CD14-positive monocyte (primary cell): ENCODE measurements at regions not wholly inside any gene's neighbourhood (a gene's known extent, or its start where the extent isn't known, plus 50 kb on each side); places are given as distances from the start of the nearest gene placed in this dataset.

Source experiments
- DNase-seq, 3 donors: peaks; one replicate each; pipeline ENCODE4 v3.0.0-alpha.2; 2011 to 2022
- H2AFZ ChIP-seq: 2 replicates; pipeline ENCODE4 v1.6.0; 2012; ENCODE audit warnings: mild to moderate bottlenecking, low read depth, low read length, inconsistent platforms; ENCODE audit not compliant: insufficient read depth, poor library complexity, severe bottlenecking
- H3K27ac ChIP-seq, 2 donors: 1 replicate in 1 of 2; 2 replicates in 1 of 2; pipeline ENCODE4 v1.5.1; 2012 to 2013; ENCODE audit warnings: low read length in 2 of 2, control low read depth in 1 of 2, inconsistent platforms in 1 of 2, low read depth in 1 of 2, mild to moderate bottlenecking in 1 of 2
- H3K27me3 ChIP-seq, 2 donors: one replicate each; pipeline versions ENCODE4 v1.6.0 to v1.6.1; 2011 to 2013; ENCODE audit warnings: low read length in 2 of 2; ENCODE audit not compliant: control insufficient read depth in 2 of 2, insufficient read depth in 2 of 2
- H3K36me3 ChIP-seq, 2 donors: replicated peaks in 1 of 2; 1 replicate in 1 of 2; 2 replicates in 1 of 2; pipeline versions ENCODE4 v1.5.1 to v1.6.1; 2012 to 2013; ENCODE audit warnings: low read length in 2 of 2, control low read depth in 1 of 2, inconsistent platforms in 1 of 2, mild to moderate bottlenecking in 1 of 2; ENCODE audit not compliant: insufficient read depth in 2 of 2, control insufficient read depth in 1 of 2
- H3K4me1 ChIP-seq, 2 donors: 1 replicate in 1 of 2; 2 replicates in 1 of 2; pipeline versions ENCODE4 v1.5.1 to v1.6.1; 2012 to 2013; ENCODE audit warnings: low read length in 2 of 2, control low read depth in 1 of 2, inconsistent platforms in 1 of 2, mild to moderate bottlenecking in 1 of 2, moderate library complexity in 1 of 2; ENCODE audit not compliant: insufficient read depth in 2 of 2, control insufficient read depth in 1 of 2
- H3K4me2 ChIP-seq: replicated peaks from 2 replicates; pipeline ENCODE3; 2012; ENCODE audit warnings: low read length, moderate library complexity, mild to moderate bottlenecking; ENCODE audit not compliant: poor library complexity, severe bottlenecking; ENCODE audit errors: extremely low read depth
- H3K4me3 ChIP-seq, 3 experiments: fragments of 200-600 bp in 1 of 3; sonication (generic) in 1 of 3; replicated peaks in 1 of 3; 1 replicate in 2 of 3; 2 replicates in 1 of 3; pipeline ENCODE4 v1.5.1; 2011 to 2013; ENCODE audit warnings: low read length in 3 of 3, mild to moderate bottlenecking in 3 of 3, control low read depth in 2 of 3, low read depth in 2 of 3, inconsistent platforms in 1 of 3, moderate library complexity in 1 of 3
- H3K79me2 ChIP-seq: 2 replicates; pipeline ENCODE4 v1.6.0; 2012; ENCODE audit warnings: mild to moderate bottlenecking, control low read depth, inconsistent platforms, low read length, moderate library complexity; ENCODE audit not compliant: insufficient read depth
- H3K9ac ChIP-seq: 2 replicates; pipeline ENCODE4 v1.6.0; 2017; ENCODE audit warnings: low read length, mild to moderate bottlenecking; ENCODE audit not compliant: insufficient read depth, poor library complexity, severe bottlenecking
- H3K9me3 ChIP-seq, 2 donors: replicated peaks in 1 of 2; 1 replicate in 1 of 2; 2 replicates in 1 of 2; pipeline versions ENCODE4 v1.5.1 to v1.6.1; 2012 to 2013; ENCODE audit warnings: low read length in 2 of 2, control low read depth in 1 of 2; ENCODE audit not compliant: control insufficient read depth in 1 of 2, insufficient read depth in 1 of 2
- H4K20me1 ChIP-seq: 2 replicates; pipeline ENCODE4 v1.6.0; 2012; ENCODE audit warnings: mild to moderate bottlenecking, low read length, control low read depth, moderate library complexity; ENCODE audit not compliant: insufficient read depth
- H3K27ac Mint-ChIP-seq, 7 donors: one replicate each; pipeline ENCODE4 v1.8.0; 2020; ENCODE audit warnings: mild to moderate bottlenecking in 7 of 7, mixed read lengths in 7 of 7, moderate library complexity in 6 of 7, inconsistent platforms in 2 of 7
- H3K27me3 Mint-ChIP-seq, 3 donors: one replicate each; pipeline ENCODE4 v1.8.0; 2021 to 2022; ENCODE audit warnings: low read depth in 3 of 3, mild to moderate bottlenecking in 3 of 3, mixed read lengths in 3 of 3, moderate library complexity in 3 of 3, inconsistent platforms in 1 of 3
- H3K36me3 Mint-ChIP-seq, 2 donors: one replicate each; pipeline ENCODE4 v1.8.0; 2020; ENCODE audit warnings: mixed read lengths in 2 of 2, inconsistent platforms in 1 of 2, mild to moderate bottlenecking in 1 of 2
- H3K4me1 Mint-ChIP-seq: one replicate; pipeline ENCODE4 v1.8.0; 2020; ENCODE audit warnings: mild to moderate bottlenecking, mixed read lengths
- H3K4me3 Mint-ChIP-seq, 2 donors: one replicate each; pipeline ENCODE4 v1.8.0; 2020; ENCODE audit warnings: mild to moderate bottlenecking in 2 of 2, mixed read lengths in 2 of 2, moderate library complexity in 1 of 2
- H3K9me3 Mint-ChIP-seq, 7 donors: one replicate each; pipeline ENCODE4 v1.8.0; 2020 to 2022; ENCODE audit warnings: mixed read lengths in 7 of 7, mild to moderate bottlenecking in 6 of 7, moderate library complexity in 6 of 7, inconsistent platforms in 2 of 7
- CTCF ChIP-seq: fragments of 200-600 bp; IDR thresholded peaks from one replicate; pipeline ENCODE4 v1.8.0; 2022; ENCODE audit warnings: antibody characterized with exemption, mild to moderate bottlenecking
- WGBS: methylation state at CpG from one replicate; pipeline ENCODE4 v1.1.5; 2013; ENCODE audit warnings: missing lambda C conversion rate; ENCODE audit not compliant: insufficient coverage; 5-methylcytosine and 5-hydroxymethylcytosine counted together
- intact Hi-C, 2 donors: fragments of 100-400 bp; cut with micrococcal nuclease; formaldehyde crosslinking; loops; one replicate each; pipeline versions ENCODE4 v1.15.0 to v1.15.1; 2023

DNA sequence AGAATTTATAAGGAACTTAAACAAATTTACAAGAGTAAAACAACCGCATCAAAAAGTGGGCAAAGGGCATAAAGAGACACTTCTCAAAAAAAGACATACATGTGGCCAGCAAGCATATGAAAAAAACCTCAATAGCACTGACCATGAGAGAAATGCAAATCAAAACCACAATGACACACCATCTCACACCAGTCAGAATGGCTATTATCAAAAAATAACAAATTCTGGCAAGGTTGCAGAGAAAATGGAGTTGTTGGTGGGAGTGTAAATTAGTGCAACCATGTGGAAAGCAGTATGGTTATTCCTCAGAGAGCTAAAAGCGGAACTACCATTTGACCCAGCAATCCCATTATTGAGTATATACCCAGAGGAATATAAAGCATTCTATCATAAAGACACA lies 866.8 kb upstream of the TENM4 start:
- peaks cover 8 to 11% of the 10 kb centered on the region in 2 donors for H3K9me3 ChIP-seq
- no peak overlapping the region for H3K4me3 ChIP-seq
- intact Hi-C loops = no loop called here
- H3K27ac ChIP-seq = no peak overlapping the region
- no peaks in the 10 kb centered on the region for H3K4me1 ChIP-seq
- H3K27me3 Mint-ChIP-seq = peaks cover 0 to 1% (median 0%) of the 10 kb centered on the region in 3 donors
- H3K9ac ChIP-seq = no peak overlapping the region
- no peaks in the 10 kb centered on the region for H3K36me3 ChIP-seq
- H2AFZ ChIP-seq = no peak overlapping the region
- H3K79me2 ChIP-seq = no peaks in the 10 kb centered on the region
- no peak overlapping the region for H3K4me3 Mint-ChIP-seq
- no peak overlapping the region for H3K4me2 ChIP-seq
- WGBS = 100% methylated on average over 1 of the region's 2 CpGs
- peaks cover 5 to 14% (median 10%) of the 10 kb centered on the region in 7 donors for H3K9me3 Mint-ChIP-seq
- H3K27me3 ChIP-seq = no peaks in the 10 kb centered on the region
- H4K20me1 ChIP-seq = no peaks in the 10 kb centered on the region
- no peak for DNase-seq
- TF ChIP-seq CTCF = no peak
- H3K36me3 Mint-ChIP-seq = no peaks in the 10 kb centered on the region
- H3K4me1 Mint-ChIP-seq = no peaks in the 10 kb centered on the region
- H3K27ac Mint-ChIP-seq = no peak overlapping the region

GRCh38 chr11:80297858-80298632 lies 857.2 kb upstream of the TENM4 start:
- no peak for TF ChIP-seq CTCF
- H3K9me3 Mint-ChIP-seq = peaks cover 0 to 3% (median 0%) of the 10 kb centered on the region in 7 donors
- H3K4me3 Mint-ChIP-seq = no peak overlapping the region
- no peaks in the 10 kb centered on the region for H3K36me3 ChIP-seq
- 100% methylated on average over 2 of the region's 5 CpGs for WGBS
- no peak overlapping the region for H3K9ac ChIP-seq
- H3K4me3 ChIP-seq = no peak overlapping the region
- H3K4me2 ChIP-seq = no peak overlapping the region
- no peaks in the 10 kb centered on the region for H3K4me1 Mint-ChIP-seq
- no peaks in the 10 kb centered on the region for H3K4me1 ChIP-seq
- intact Hi-C loops = no loop called here
- no peaks in the 10 kb centered on the region for H4K20me1 ChIP-seq
- H3K36me3 Mint-ChIP-seq = no peaks in the 10 kb centered on the region
- peaks cover 0 to under 1% of the 10 kb centered on the region in 2 donors for H3K9me3 ChIP-seq
- no peaks in the 10 kb centered on the region for H3K27me3 ChIP-seq
- DNase-seq = no peak
- H2AFZ ChIP-seq = no peak overlapping the region
- no peak overlapping the region for H3K27ac ChIP-seq
- H3K27ac Mint-ChIP-seq = no peak overlapping the region
- H3K79me2 ChIP-seq = no peaks in the 10 kb centered on the region
- H3K27me3 Mint-ChIP-seq = no peaks in the 10 kb centered on the region
